Adrenal gland (tissue), 5 donors: ENCODE measurements at regions not wholly inside any gene's neighbourhood (a gene's known extent, or its start where the extent isn't known, plus 50 kb on each side); places are given as distances from the start of the nearest gene placed in this dataset.

Source experiments
- POLR2A ChIP-seq, 2 donors: fragments of 450-650 bp; IDR thresholded peaks; one replicate each; pipeline ENCODE4 v1.6.1; 2017; ENCODE audit warnings: antibody characterized with exemption in 2 of 2, mild to moderate bottlenecking in 2 of 2, moderate library complexity in 1 of 2
- TF ChIP-seq, protein P1 (sequence below), 6 experiments: fragments of 450-650 bp in 4 of 6; fragments of 200-600 bp in 2 of 6; sonication (generic) in 1 of 6; IDR thresholded peaks; 1 replicate in 5 of 6; 2 replicates in 1 of 6; pipeline versions ENCODE4 v1.5.1 to v1.8.0; 2016 to 2021; ENCODE audit warnings: antibody characterized with exemption in 6 of 6, mild to moderate bottlenecking in 2 of 6, moderate library complexity in 1 of 6
- donor health status: DM: no; HTN: no; CAD: no.

DNA sequence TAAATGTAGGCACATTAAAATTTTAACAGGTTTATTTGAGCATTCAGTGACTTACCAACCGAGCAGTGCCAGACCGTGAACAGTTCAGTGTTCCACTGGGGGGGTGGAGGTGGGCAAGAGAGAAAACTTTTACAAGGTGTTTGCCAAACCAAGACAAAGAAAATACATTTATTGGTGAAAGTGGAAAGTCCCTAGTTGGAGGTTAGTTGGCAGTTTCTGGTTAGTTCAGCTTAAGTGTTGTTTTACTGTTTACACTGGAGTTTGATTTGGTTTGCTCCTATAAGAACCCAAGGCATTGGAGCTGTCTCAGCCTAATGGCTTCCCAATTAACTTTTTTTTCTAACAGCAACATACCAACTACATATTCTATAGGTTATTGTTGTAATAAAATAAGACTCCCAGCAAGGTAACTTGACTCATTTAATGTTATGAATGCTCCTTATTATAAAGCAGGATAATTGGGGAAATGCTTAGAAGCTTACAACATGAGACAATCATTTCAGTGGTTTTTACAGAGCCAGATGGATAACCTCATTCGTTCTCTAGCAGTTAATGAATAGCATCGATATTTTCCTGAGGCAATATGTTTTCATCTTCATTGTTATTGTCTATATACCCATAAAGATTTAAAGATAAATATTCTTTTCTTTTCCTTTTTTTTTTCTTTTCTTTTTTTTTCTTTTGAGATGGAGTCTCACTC lies 115.8 kb downstream of the ETNK1 start:
- TF ChIP-seq, protein P1, sequence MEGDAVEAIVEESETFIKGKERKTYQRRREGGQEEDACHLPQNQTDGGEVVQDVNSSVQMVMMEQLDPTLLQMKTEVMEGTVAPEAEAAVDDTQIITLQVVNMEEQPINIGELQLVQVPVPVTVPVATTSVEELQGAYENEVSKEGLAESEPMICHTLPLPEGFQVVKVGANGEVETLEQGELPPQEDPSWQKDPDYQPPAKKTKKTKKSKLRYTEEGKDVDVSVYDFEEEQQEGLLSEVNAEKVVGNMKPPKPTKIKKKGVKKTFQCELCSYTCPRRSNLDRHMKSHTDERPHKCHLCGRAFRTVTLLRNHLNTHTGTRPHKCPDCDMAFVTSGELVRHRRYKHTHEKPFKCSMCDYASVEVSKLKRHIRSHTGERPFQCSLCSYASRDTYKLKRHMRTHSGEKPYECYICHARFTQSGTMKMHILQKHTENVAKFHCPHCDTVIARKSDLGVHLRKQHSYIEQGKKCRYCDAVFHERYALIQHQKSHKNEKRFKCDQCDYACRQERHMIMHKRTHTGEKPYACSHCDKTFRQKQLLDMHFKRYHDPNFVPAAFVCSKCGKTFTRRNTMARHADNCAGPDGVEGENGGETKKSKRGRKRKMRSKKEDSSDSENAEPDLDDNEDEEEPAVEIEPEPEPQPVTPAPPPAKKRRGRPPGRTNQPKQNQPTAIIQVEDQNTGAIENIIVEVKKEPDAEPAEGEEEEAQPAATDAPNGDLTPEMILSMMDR (IDR thresholded peaks at IDR 0.05) = no peak
- no peak for TF ChIP-seq POLR2A (IDR thresholded peaks at IDR 0.05)
